ENCODE measurements at regions not wholly inside any gene's neighbourhood (a gene's known extent, or its start where the extent isn't known, plus 50 kb on each side); places are given as distances from the start of the nearest gene placed in this dataset.

GRCh38 chr3:157868196-157868595 lies 238.0 kb downstream of the SHOX2 start:
- no peak for TF ChIP-seq CTCF (optimal IDR thresholded peaks at IDR 0.05 in 1 of 3, IDR thresholded peaks at IDR 0.05 in 1 of 3, conservative IDR thresholded peaks at IDR 0.05 in 1 of 3; ENCODE audit: extremely low read depth in 1 of 3, insufficient read depth in 2 of 3, low read length in 3 of 3)
- TF ChIP-seq EZH2 (IDR thresholded peaks at IDR 0.05; ENCODE audit: low read length): no peak
